ENCODE measurements at regions not wholly inside any gene's neighbourhood (a gene's known extent, or its start where the extent isn't known, plus 50 kb on each side); places are given as distances from the start of the nearest gene placed in this dataset.

GRCh38 chr14:101083564-101084435 lies 180.3 kb upstream of the RTL1 start:
- no peak overlapping the region for H3K4me2 ChIP-seq (ENCODE audit: low read length)
- ChIA-PET POLR2A (no interaction called here), CTCF (ENCODE audit: unreplicated experiment) (no interaction called here)
- H3K36me3 ChIP-seq (ENCODE audit: insufficient read depth, low read length) = no peaks in the 10 kb centered on the region
- no peak overlapping the region for H3K27ac ChIP-seq (ENCODE audit: low read depth, low read length, poor library complexity, severe bottlenecking)
- DNase-seq (ENCODE audit: low spot score) = no peak
- no peak for TF ChIP-seq EZH2phosphoT487 (IDR thresholded peaks at IDR 0.05; ENCODE audit: borderline replicate concordance, low read depth, low read length)
- no peak; the same call in 1 of the 2 replicates for TF ChIP-seq CTCF (conservative IDR thresholded peaks at IDR 0.05; ENCODE audit: low read length)
- no peaks in the 10 kb centered on the region for H3K9me2 ChIP-seq (ENCODE audit: insufficient read depth, low read length)
- H3K4me3 ChIP-seq (ENCODE audit: low read depth, low read length, poor library complexity, severe bottlenecking) = no peak overlapping the region
- no peak overlapping the region for H2AFZ ChIP-seq (ENCODE audit: low read length)
- no peaks in the 10 kb centered on the region for H4K20me1 ChIP-seq (ENCODE audit: insufficient read depth, low read length)
- no peaks in the 10 kb centered on the region for H3K4me1 ChIP-seq (ENCODE audit: insufficient read depth, low read length, poor library complexity, severe bottlenecking)
- BruUV-seq (replicated peaks) = no TSS peak
- H3K9me3 ChIP-seq (ENCODE audit: low read length) = no peaks in the 10 kb centered on the region
- intact Hi-C loops (cut with micrococcal nuclease; ENCODE audit: unreplicated experiment) = no loop called here
- no peaks in the 10 kb centered on the region for H3K79me2 ChIP-seq (ENCODE audit: insufficient read depth, low read depth, low read length)

GRCh38 chr14:101084436-101084826 lies 180.9 kb upstream of the RTL1 start:
- Histone ChIP-seq H4K20me1 (ENCODE audit: insufficient read depth, low read length) (no peaks in the 10 kb centered on the region), H3K79me2 (ENCODE audit: insufficient read depth, low read depth, low read length) (no peaks in the 10 kb centered on the region), H2AFZ (ENCODE audit: low read length) (no peak overlapping the region), H3K27ac (ENCODE audit: low read depth, low read length, poor library complexity, severe bottlenecking) (no peak overlapping the region), H3K4me2 (ENCODE audit: low read length) (no peak overlapping the region), H3K36me3 (ENCODE audit: insufficient read depth, low read length) (no peaks in the 10 kb centered on the region), H3K4me1 (ENCODE audit: insufficient read depth, low read length, poor library complexity, severe bottlenecking) (no peaks in the 10 kb centered on the region), H3K9me2 (ENCODE audit: insufficient read depth, low read length) (no peaks in the 10 kb centered on the region), H3K9me3 (ENCODE audit: low read length) (no peaks in the 10 kb centered on the region), H3K4me3 (ENCODE audit: low read depth, low read length, poor library complexity, severe bottlenecking) (no peak overlapping the region)
- DNase-seq (ENCODE audit: low spot score) = no peak
- TF ChIP-seq CTCF (conservative IDR thresholded peaks at IDR 0.05; ENCODE audit: low read length) = no peak
- TF ChIP-seq EZH2phosphoT487 (IDR thresholded peaks at IDR 0.05; ENCODE audit: borderline replicate concordance, low read depth, low read length) = no peak
- BruUV-seq (replicated peaks) = no TSS peak
- ChIA-PET CTCF (ENCODE audit: unreplicated experiment) (no interaction called here), POLR2A (no interaction called here)
- intact Hi-C loops (cut with micrococcal nuclease; ENCODE audit: unreplicated experiment) = no loop called here

- Histone ChIP-seq H3K9me3 (ENCODE audit: low read length) (no peaks in the 10 kb centered on the region), H2AFZ (ENCODE audit: low read length) (no peak overlapping the region), H3K79me2 (ENCODE audit: insufficient read depth, low read depth, low read length) (no peaks in the 10 kb centered on the region), H3K4me3 (ENCODE audit: low read depth, low read length, poor library complexity, severe bottlenecking) (no peak overlapping the region), H4K20me1 (ENCODE audit: insufficient read depth, low read length) (no peaks in the 10 kb centered on the region), H3K4me2 (ENCODE audit: low read length) (no peak overlapping the region), H3K27ac (ENCODE audit: low read depth, low read length, poor library complexity, severe bottlenecking) (no peak overlapping the region), H3K9me2 (ENCODE audit: insufficient read depth, low read length) (no peaks in the 10 kb centered on the region), H3K4me1 (ENCODE audit: insufficient read depth, low read length, poor library complexity, severe bottlenecking) (no peaks in the 10 kb centered on the region), H3K36me3 (ENCODE audit: insufficient read depth, low read length) (no peaks in the 10 kb centered on the region)
- intact Hi-C loops (cut with micrococcal nuclease; ENCODE audit: unreplicated experiment) = no loop called here
- no peak for DNase-seq (ENCODE audit: low spot score)
- POLR2A ChIA-PET = no interaction called here
- TF ChIP-seq EZH2phosphoT487 (IDR thresholded peaks at IDR 0.05; ENCODE audit: borderline replicate concordance, low read depth, low read length) (no peak), CTCF (conservative IDR thresholded peaks at IDR 0.05; ENCODE audit: low read length) (no peak)
- CTCF ChIA-PET (ENCODE audit: unreplicated experiment) = no interaction called here
- BruUV-seq (replicated peaks) = no TSS peak
Measured at GRCh38 chr14:101086926-101087325, 183.4 kb upstream of the RTL1 start.

Measured in OCI-LY7 (cell line).